Mesenchymal stem cell (in vitro differentiated cells and primary cell): ENCODE measurements at regions not wholly inside any gene's neighbourhood (a gene's known extent, or its start where the extent isn't known, plus 50 kb on each side); places are given as distances from the start of the nearest gene placed in this dataset.

Experiments used
- DNase-seq: peaks from one replicate; pipeline ENCODE4 v3.0.0-alpha.2; 2013
- H2AFZ ChIP-seq: one replicate; pipeline ENCODE4 v1.6.1; 2013; ENCODE audit warnings: low read depth, mild to moderate bottlenecking, control low read depth, inconsistent platforms, low read length, moderate library complexity
- H2AK5ac ChIP-seq: 2 replicates; pipeline ENCODE4 v1.6.1; 2013; ENCODE audit warnings: low read length, moderate library complexity, mild to moderate bottlenecking, inconsistent platforms; ENCODE audit not compliant: severe bottlenecking
- H2BK120ac ChIP-seq: one replicate; pipeline ENCODE4 v1.6.1; 2013; ENCODE audit warnings: low read depth, mild to moderate bottlenecking, inconsistent platforms, low read length, moderate library complexity
- H2BK12ac ChIP-seq, 2 experiments: one replicate each; pipeline ENCODE4 v1.6.1; 2013; ENCODE audit warnings: inconsistent platforms in 2 of 2, low read length in 2 of 2, mild to moderate bottlenecking in 2 of 2, moderate library complexity in 2 of 2, control low read depth in 1 of 2
- H2BK15ac ChIP-seq: one replicate; pipeline ENCODE4 v1.6.1; 2013; ENCODE audit warnings: mild to moderate bottlenecking, low read depth, inconsistent platforms; ENCODE audit not compliant: poor library complexity, severe bottlenecking
- H2BK5ac ChIP-seq: 2 replicates; pipeline ENCODE4 v1.6.1; 2013; ENCODE audit warnings: low read depth, mild to moderate bottlenecking, low read length, control low read depth, inconsistent platforms; ENCODE audit not compliant: poor library complexity, severe bottlenecking
- H3K14ac ChIP-seq, 2 experiments: one replicate each; pipeline ENCODE4 v1.6.1; 2013; ENCODE audit warnings: inconsistent platforms in 2 of 2, low read length in 2 of 2, control low read depth in 1 of 2, mild to moderate bottlenecking in 1 of 2, moderate library complexity in 1 of 2
- H3K18ac ChIP-seq, 2 experiments: one replicate each; pipeline ENCODE4 v1.6.1; 2013; ENCODE audit warnings: inconsistent platforms in 2 of 2, low read length in 2 of 2, control low read depth in 1 of 2, low read depth in 1 of 2, mild to moderate bottlenecking in 1 of 2
- H3K23ac ChIP-seq, 2 experiments: one replicate each; pipeline ENCODE4 v1.6.1; 2013; ENCODE audit warnings: inconsistent platforms in 2 of 2, low read length in 2 of 2, mild to moderate bottlenecking in 2 of 2, moderate library complexity in 2 of 2, control low read depth in 1 of 2
- H3K27ac ChIP-seq: 2 replicates; pipeline ENCODE4 v1.5.1; 2013; ENCODE audit warnings: mild to moderate bottlenecking, moderate library complexity, low read length, control low read depth, inconsistent platforms; ENCODE audit not compliant: poor library complexity, severe bottlenecking
- H3K27me3 ChIP-seq, 2 experiments: 2 replicates each; pipeline versions ENCODE4 v1.6.1 to v1.7.0; 2013; ENCODE audit warnings: low read length in 2 of 2, mild to moderate bottlenecking in 2 of 2, moderate library complexity in 2 of 2, control low read depth in 1 of 2, inconsistent platforms in 1 of 2; ENCODE audit not compliant: control insufficient read depth in 1 of 2, insufficient read depth in 1 of 2
- H3K36me3 ChIP-seq, 2 experiments: 2 replicates each; pipeline versions ENCODE4 v1.6.1 to v1.7.0; 2013; ENCODE audit warnings: low read length in 2 of 2, control low read depth in 1 of 2, inconsistent platforms in 1 of 2, low read depth in 1 of 2, mild to moderate bottlenecking in 1 of 2; ENCODE audit not compliant: insufficient read depth in 2 of 2, control insufficient read depth in 1 of 2
- H3K4ac ChIP-seq, 2 experiments: one replicate each; pipeline ENCODE4 v1.6.1; 2013; ENCODE audit warnings: inconsistent platforms in 2 of 2, low read length in 2 of 2, mild to moderate bottlenecking in 2 of 2, moderate library complexity in 2 of 2, control low read depth in 1 of 2, low read depth in 1 of 2
- H3K4me1 ChIP-seq: 2 replicates; pipeline ENCODE4 v1.6.1; 2013; ENCODE audit warnings: low read depth, low read length, control low read depth; ENCODE audit not compliant: control insufficient read depth, insufficient read depth
- H3K4me2 ChIP-seq: 2 replicates; pipeline ENCODE4 v1.6.1; 2013; ENCODE audit warnings: low read length, mild to moderate bottlenecking, inconsistent platforms; ENCODE audit not compliant: poor library complexity, severe bottlenecking
- H3K4me3 ChIP-seq, 2 experiments: 2 replicates each; pipeline versions ENCODE4 v1.5.1 to v1.7.0; 2013; ENCODE audit warnings: low read length in 2 of 2, mild to moderate bottlenecking in 2 of 2, control low read depth in 1 of 2, low read depth in 1 of 2; ENCODE audit not compliant: insufficient read depth in 1 of 2
- H3K79me1 ChIP-seq: replicated peaks from 2 replicates; pipeline ENCODE4 v1.6.1; 2013; ENCODE audit warnings: mild to moderate bottlenecking, control low read depth, low read length, inconsistent platforms; ENCODE audit not compliant: poor library complexity, severe bottlenecking
- H3K9ac ChIP-seq: 2 replicates; pipeline ENCODE4 v1.7.0; 2013; ENCODE audit warnings: mild to moderate bottlenecking, low read length, moderate library complexity
- H3K9me3 ChIP-seq: 2 replicates; pipeline ENCODE4 v1.7.0; 2013; ENCODE audit warnings: mild to moderate bottlenecking, low read length; ENCODE audit not compliant: control insufficient read depth
- H4K8ac ChIP-seq: one replicate; pipeline ENCODE4 v1.6.1; 2013; ENCODE audit warnings: inconsistent platforms, mild to moderate bottlenecking, low read length, moderate library complexity
- H4K91ac ChIP-seq: one replicate; pipeline ENCODE4 v1.6.1; 2013; ENCODE audit warnings: mild to moderate bottlenecking, low read length, inconsistent platforms
- WGBS: methylation state at CpG from one replicate; pipeline ENCODE4 v1.1.7; 2013; ENCODE audit warnings: mixed read lengths; 5-methylcytosine and 5-hydroxymethylcytosine counted together

- Histone ChIP-seq H3K4me2 (no peak overlapping the region), H3K4me1 (no peaks in the 10 kb centered on the region), H4K8ac (no peak overlapping the region), H2BK120ac (no peak overlapping the region), H2BK15ac (no peak overlapping the region), H2BK5ac (no peak overlapping the region), H2AFZ (no peak overlapping the region), H3K9me3 (no peaks in the 10 kb centered on the region), H4K91ac (no peak overlapping the region), H3K18ac (no peak overlapping the region), H3K27me3 (peaks cover 0 to 2% of the 10 kb centered on the region in 2 experiments), H3K4me3 (no peak overlapping the region), H3K36me3 (no peaks in the 10 kb centered on the region), H3K9ac (no peak overlapping the region), H3K27ac (no peak overlapping the region), H3K14ac (no peak overlapping the region), H2BK12ac (no peak overlapping the region), H3K23ac (no peak overlapping the region), H2AK5ac (no peak overlapping the region), H3K4ac (no peak overlapping the region), H3K79me1 (no peaks in the 10 kb centered on the region)
- WGBS: 94% methylated on average over 6 of the region's 7 CpGs
- no peak for DNase-seq
Measured at GRCh38 chr5:2220741-2221140, 338.0 kb upstream of the IRX4 start.

- H3K4me3 ChIP-seq: no peak overlapping the region
- no peak overlapping the region for H3K4ac ChIP-seq
- H3K79me1 ChIP-seq: no peaks in the 10 kb centered on the region
- H3K27ac ChIP-seq: no peak overlapping the region
- DNase-seq: no peak
- H3K14ac ChIP-seq: no peak overlapping the region
- no peak overlapping the region for H2BK12ac ChIP-seq
- no peak overlapping the region for H2AK5ac ChIP-seq
- no peak overlapping the region for H3K23ac ChIP-seq
- no peak overlapping the region for H3K4me2 ChIP-seq
- no peak overlapping the region for H4K8ac ChIP-seq
- no peak overlapping the region for H2BK15ac ChIP-seq
- H2BK5ac ChIP-seq: no peak overlapping the region
- H3K36me3 ChIP-seq: no peaks in the 10 kb centered on the region
- H3K18ac ChIP-seq: no peak overlapping the region
- no peak overlapping the region for H2BK120ac ChIP-seq
- H3K4me1 ChIP-seq: no peaks in the 10 kb centered on the region
- no peaks in the 10 kb centered on the region for H3K9me3 ChIP-seq
- peaks cover 0 to 8% of the 10 kb centered on the region in 2 experiments for H3K27me3 ChIP-seq
- H2AFZ ChIP-seq: no peak overlapping the region
- H3K9ac ChIP-seq: no peak overlapping the region
- H4K91ac ChIP-seq: no peak overlapping the region
- WGBS: 78% methylated on average over 3 of the region's 3 CpGs
Measured at GRCh38 chr5:2219149-2219776, 336.5 kb upstream of the IRX4 start.

DNA sequence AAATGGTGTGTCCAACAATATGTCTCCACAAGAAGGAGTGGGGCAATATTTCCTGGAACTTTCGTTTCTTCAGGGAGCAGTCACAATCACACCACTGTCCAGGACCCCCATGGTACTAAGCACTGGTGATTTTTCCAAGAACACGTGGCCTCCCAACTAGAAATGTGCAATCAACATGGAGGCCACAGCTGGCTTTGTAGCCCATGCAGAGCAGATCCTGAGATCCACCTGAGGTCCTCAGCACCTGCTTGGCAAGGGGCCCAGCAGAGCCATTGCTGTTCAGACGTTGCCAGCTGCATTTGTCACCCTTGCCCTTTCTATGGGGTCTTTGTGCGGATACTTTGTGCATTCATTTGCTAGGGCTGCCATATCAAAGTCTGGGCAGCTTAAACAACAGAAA, 334.5 kb upstream of the IRX4 start:
- H3K27ac ChIP-seq: no peak overlapping the region
- DNase-seq: no peak
- H2BK5ac ChIP-seq: no peak overlapping the region
- 59% methylated on average over 4 of the region's 4 CpGs for WGBS
- no peaks in the 10 kb centered on the region for H3K36me3 ChIP-seq
- H3K4ac ChIP-seq: no peak overlapping the region
- no peak overlapping the region for H3K18ac ChIP-seq
- H3K27me3 ChIP-seq: peaks cover 0 to 11% of the 10 kb centered on the region in 2 experiments
- H3K4me2 ChIP-seq: no peak overlapping the region
- H4K91ac ChIP-seq: no peak overlapping the region
- no peak overlapping the region for H3K9ac ChIP-seq
- no peak overlapping the region for H3K4me3 ChIP-seq
- no peak overlapping the region for H4K8ac ChIP-seq
- no peak overlapping the region for H2BK12ac ChIP-seq
- H2BK15ac ChIP-seq: no peak overlapping the region
- H2AFZ ChIP-seq: no peak overlapping the region
- H3K9me3 ChIP-seq: no peaks in the 10 kb centered on the region
- H3K23ac ChIP-seq: no peak overlapping the region
- no peaks in the 10 kb centered on the region for H3K79me1 ChIP-seq
- H2AK5ac ChIP-seq: no peak overlapping the region
- no peaks in the 10 kb centered on the region for H3K4me1 ChIP-seq
- H3K14ac ChIP-seq: no peak overlapping the region
- H2BK120ac ChIP-seq: no peak overlapping the region

DNA sequence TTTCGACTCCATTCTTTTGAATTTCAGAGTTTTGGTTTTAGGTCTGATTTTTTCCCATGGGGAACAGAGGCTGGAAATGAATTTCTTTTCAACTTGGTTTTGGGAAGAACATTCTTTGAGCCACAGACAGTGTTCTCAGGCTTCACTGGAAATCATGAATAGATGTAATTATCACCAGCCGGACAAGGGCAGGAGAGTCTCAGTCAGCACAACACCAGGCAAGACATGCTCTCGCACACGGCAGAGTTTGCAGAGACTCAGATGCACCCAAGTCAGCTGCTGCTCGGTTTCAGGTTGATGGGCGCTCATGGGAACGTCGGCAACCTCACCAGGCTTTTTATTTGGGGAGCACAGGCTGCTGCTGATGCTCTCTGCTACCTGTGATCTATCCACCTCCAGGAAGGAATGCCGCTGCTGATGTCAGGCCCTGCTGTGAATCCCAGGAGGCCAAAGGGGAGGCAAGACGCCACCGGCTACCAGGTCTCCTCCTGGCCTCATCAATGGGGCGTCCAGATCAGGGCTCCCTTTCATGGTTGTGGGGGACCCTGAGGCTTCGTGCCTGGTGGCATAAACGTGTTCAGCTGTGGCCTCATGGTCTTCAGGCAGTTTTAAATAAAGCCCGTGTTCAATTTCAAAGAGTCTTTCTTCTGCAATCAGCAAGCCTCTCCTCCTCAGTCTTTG, 332.3 kb upstream of the IRX4 start:
- peaks cover 0 to 13% of the 10 kb centered on the region in 2 experiments for H3K27me3 ChIP-seq
- H3K79me1 ChIP-seq: no peaks in the 10 kb centered on the region

More for the DNA sequence above, 332.3 kb upstream of the IRX4 start:
- H3K4me3 ChIP-seq: no peak overlapping the region
- no peak overlapping the region for H3K4ac ChIP-seq
- H2AFZ ChIP-seq: no peak overlapping the region
- no peak overlapping the region for H2BK15ac ChIP-seq
- DNase-seq: no peak
- no peak overlapping the region for H4K8ac ChIP-seq
- no peak overlapping the region for H3K9ac ChIP-seq
- no peak overlapping the region for H2BK120ac ChIP-seq
- no peaks in the 10 kb centered on the region for H3K9me3 ChIP-seq
- H3K27ac ChIP-seq: no peak overlapping the region
- H2AK5ac ChIP-seq: no peak overlapping the region
- no peaks in the 10 kb centered on the region for H3K36me3 ChIP-seq
- no peak overlapping the region for H3K4me2 ChIP-seq
- H3K14ac ChIP-seq: no peak overlapping the region
- H3K4me1 ChIP-seq: no peaks in the 10 kb centered on the region
- H2BK12ac ChIP-seq: no peak overlapping the region
- H2BK5ac ChIP-seq: no peak overlapping the region
- no peak overlapping the region for H3K18ac ChIP-seq
- no peak overlapping the region for H4K91ac ChIP-seq
- 69% methylated on average over 15 of the region's 15 CpGs for WGBS
- H3K23ac ChIP-seq: no peak overlapping the region
